Lung (tissue), 11 donors: ENCODE measurements at regions not wholly inside any gene's neighbourhood (a gene's known extent, or its start where the extent isn't known, plus 50 kb on each side); places are given as distances from the start of the nearest gene placed in this dataset.

ENCODE experiments used
- ATAC-seq: fragments of 200-7000 bp; cut with Tn5 transposase; one replicate; pipeline ENCODE4 v1.9.1; 2020; ENCODE audit warnings: moderate number of reproducible peaks; ENCODE audit not compliant: insufficient read depth, low FRiP score
- DNase-seq, 3 donors: peaks; one replicate each; pipeline ENCODE4 v3.0.0-alpha.2; 2013 to 2017
- H3K27ac ChIP-seq, 2 donors: one replicate each; pipeline ENCODE4 v1.5.1; 2013; ENCODE audit warnings: mild to moderate bottlenecking in 2 of 2, moderate library complexity in 2 of 2, control low read depth in 1 of 2, inconsistent platforms in 1 of 2, low read depth in 1 of 2, low read length in 1 of 2
- H3K27me3 ChIP-seq, 3 donors: one replicate each; pipeline ENCODE4 v1.5.1; 2013; ENCODE audit warnings: low read length in 2 of 3; ENCODE audit not compliant: control insufficient read depth in 3 of 3, insufficient read depth in 3 of 3
- H3K36me3 ChIP-seq, 4 donors: one replicate each; pipeline ENCODE4 v1.5.1; 2013; ENCODE audit warnings: low read length in 4 of 4, mild to moderate bottlenecking in 1 of 4, moderate library complexity in 1 of 4; ENCODE audit not compliant: control insufficient read depth in 4 of 4, insufficient read depth in 4 of 4
- H3K4me1 ChIP-seq, 5 donors: one replicate each; pipeline ENCODE4 v1.5.1; 2013; ENCODE audit warnings: low read length in 5 of 5, mild to moderate bottlenecking in 2 of 5, moderate library complexity in 1 of 5; ENCODE audit not compliant: control insufficient read depth in 5 of 5, insufficient read depth in 5 of 5
- H3K4me3 ChIP-seq: one replicate; pipeline ENCODE4 v1.5.1; 2013; ENCODE audit warnings: mild to moderate bottlenecking, control low read depth, moderate library complexity
- H3K9ac ChIP-seq, 2 donors: one replicate each; pipeline ENCODE4 v1.5.1; 2013; ENCODE audit warnings: low read length in 2 of 2, control low read depth in 1 of 2; ENCODE audit not compliant: insufficient read depth in 1 of 2
- H3K9me3 ChIP-seq, 4 donors: one replicate each; pipeline ENCODE4 v1.5.1; 2013; ENCODE audit warnings: low read length in 3 of 4, mild to moderate bottlenecking in 1 of 4, moderate library complexity in 1 of 4; ENCODE audit not compliant: control insufficient read depth in 4 of 4, insufficient read depth in 3 of 4
- CTCF ChIP-seq: IDR thresholded peaks from 2 replicates; pipeline ENCODE4 v1.5.1; 2012; ENCODE audit warnings: mild to moderate bottlenecking; ENCODE audit errors: control extremely low read depth, extremely low read depth
- WGBS, 2 donors: extraction: QIAGEN DNeasy Blood & Tissue Kit; methylation state at CpG; one replicate each; pipeline ENCODE4 v1.1.7; 2013; 5-methylcytosine and 5-hydroxymethylcytosine counted together
- donor health status: control.
- donor health status: control.
- donor health status: Bipolar disorder and iron deficiency.
- donor health status: healthy.
- donor health status: DM: yes; HTN: yes; CAD: no.

DNA sequence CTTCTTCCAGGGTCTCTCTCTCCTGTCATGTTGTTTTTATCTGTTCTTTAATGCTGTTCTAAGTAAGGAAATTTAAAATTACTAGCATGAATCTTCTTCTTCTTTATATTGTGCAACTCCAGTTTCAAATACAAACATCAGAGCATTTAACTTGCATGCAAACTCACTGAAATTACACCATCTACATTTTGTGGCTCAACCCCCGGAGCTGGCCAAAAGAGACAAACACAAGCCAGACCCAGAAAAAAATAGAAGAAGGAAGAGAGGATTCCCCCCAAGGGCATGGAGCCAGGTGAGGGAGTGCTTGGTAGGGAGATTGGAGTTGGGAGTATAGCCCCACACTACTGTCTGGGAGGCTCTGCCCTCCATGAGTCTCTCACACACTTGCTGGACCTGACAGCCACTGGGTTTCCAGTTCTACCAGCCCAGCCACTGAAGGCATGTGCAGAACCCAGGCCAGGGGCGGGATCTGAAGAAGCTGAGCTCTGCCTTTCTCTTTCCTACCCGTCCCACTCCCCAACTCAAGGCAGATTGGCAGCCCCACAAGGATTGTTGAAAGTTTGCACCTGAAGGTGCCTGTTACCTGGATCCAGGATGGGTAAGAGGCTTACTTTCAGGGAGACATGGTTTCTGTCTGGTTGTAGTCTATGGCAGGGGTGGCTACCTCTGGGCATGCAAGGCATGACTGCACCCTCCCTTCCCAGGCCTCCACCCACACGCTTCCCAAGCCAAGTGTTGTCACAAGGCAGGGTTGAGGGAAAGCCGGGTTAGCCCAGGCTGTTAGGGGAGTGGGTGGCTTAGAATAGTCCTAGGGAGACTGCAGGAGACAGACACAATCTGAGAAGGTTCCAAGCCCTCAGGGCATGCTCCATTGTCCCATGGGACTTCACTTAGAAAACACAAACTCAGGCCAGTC is 297.2 kb downstream of the TGFB2 start:
- 83 to 87% methylated on average over 5 of the region's 5 CpGs for WGBS, 2 donors
- DNase-seq: peak in 1 of 3 donors; percentile 66

GRCh38 chr1:218643281-218643680 is 298.1 kb downstream of the TGFB2 start:
- Histone ChIP-seq H3K36me3 (no peaks in the 10 kb centered on the region), H3K9me3 (peaks cover 0 to 3% (median 0%) of the 10 kb centered on the region in 4 donors), H3K4me1 (peaks cover 0 to 6% (median 2%) of the 10 kb centered on the region in 5 donors), H3K4me3 (no peak overlapping the region), H3K27ac (no peak overlapping the region), H3K27me3 (no peaks in the 10 kb centered on the region), H3K9ac (no peak overlapping the region)
- 87 to 93% methylated on average over 4 of the region's 4 CpGs for WGBS, 2 donors
- no peak for TF ChIP-seq CTCF
- ATAC-seq: no peak
- DNase-seq: no peak

More for the DNA sequence above, 297.2 kb downstream of the TGFB2 start:
- peak overlapping the region in 1 of 2 donors; percentile 8 for H3K9ac ChIP-seq
- ATAC-seq: no peak
- H3K9me3 ChIP-seq: peaks cover 0 to 3% (median 0%) of the 10 kb centered on the region in 4 donors
- no peak overlapping the region for H3K27ac ChIP-seq
- H3K4me1 ChIP-seq: peaks cover 0 to 6% (median 2%) of the 10 kb centered on the region in 5 donors
- TF ChIP-seq CTCF: no peak
- H3K36me3 ChIP-seq: no peaks in the 10 kb centered on the region
- H3K4me3 ChIP-seq: peak overlapping the region; percentile 19
- no peaks in the 10 kb centered on the region for H3K27me3 ChIP-seq

GRCh38 chr1:218643926-218644325 is 298.8 kb downstream of the TGFB2 start:
- ATAC-seq (no peak), DNase-seq (no peak)
- Histone ChIP-seq H3K4me3 (no peak overlapping the region), H3K27me3 (no peaks in the 10 kb centered on the region), H3K36me3 (no peaks in the 10 kb centered on the region), H3K9ac (no peak overlapping the region), H3K27ac (no peak overlapping the region), H3K9me3 (peaks cover 0 to 3% (median 0%) of the 10 kb centered on the region in 4 donors), H3K4me1 (peaks cover 0 to 6% (median 2%) of the 10 kb centered on the region in 5 donors)
- 86 to 90% methylated on average over 2 of the region's 2 CpGs for WGBS, 2 donors
- TF ChIP-seq CTCF: no peak
